SU-DHL-6 (cell line): ENCODE measurements at regions not wholly inside any gene's neighbourhood (a gene's known extent, or its start where the extent isn't known, plus 50 kb on each side); places are given as distances from the start of the nearest gene placed in this dataset.

ENCODE experiments used
- CTCF ChIP-seq: fragments of 200-600 bp; sonication (generic); IDR thresholded peaks from one replicate; pipeline ENCODE4 v1.5.1; 2017; ENCODE audit warnings: antibody characterized with exemption, mild to moderate bottlenecking, low read length, moderate library complexity; ENCODE audit not compliant: insufficient read depth, poor library complexity, severe bottlenecking
- EZH2phosphoT487 ChIP-seq: fragments of 200-600 bp; sonication (generic), shearing (Covaris generic); conservative IDR thresholded peaks from 2 replicates; pipeline ENCODE4 v1.6.1; 2018; ENCODE audit warnings: mild to moderate bottlenecking, antibody characterized with exemption, low read length, moderate library complexity, mixed read lengths

- TF ChIP-seq CTCF (no peak), EZH2phosphoT487 (no peak)
These were observed 362.6 kb downstream of the KLF5 start for GRCh38 chr13:73421310-73421912.
